CD4-positive, alpha-beta T cell treated with Interleukin-21 for 1 hour (primary cell): ENCODE measurements at regions not wholly inside any gene's neighbourhood (a gene's known extent, or its start where the extent isn't known, plus 50 kb on each side); places are given as distances from the start of the nearest gene placed in this dataset.
"Not testable (repeated sequence)": the region's sequence is repeated elsewhere in the genome, so short reads cannot be mapped to it uniquely, and the experiment has no call there.

Source experiments
- DNase-seq: peaks from one replicate; pipeline ENCODE4 v3.0.0-alpha.2; 2020

DNA sequence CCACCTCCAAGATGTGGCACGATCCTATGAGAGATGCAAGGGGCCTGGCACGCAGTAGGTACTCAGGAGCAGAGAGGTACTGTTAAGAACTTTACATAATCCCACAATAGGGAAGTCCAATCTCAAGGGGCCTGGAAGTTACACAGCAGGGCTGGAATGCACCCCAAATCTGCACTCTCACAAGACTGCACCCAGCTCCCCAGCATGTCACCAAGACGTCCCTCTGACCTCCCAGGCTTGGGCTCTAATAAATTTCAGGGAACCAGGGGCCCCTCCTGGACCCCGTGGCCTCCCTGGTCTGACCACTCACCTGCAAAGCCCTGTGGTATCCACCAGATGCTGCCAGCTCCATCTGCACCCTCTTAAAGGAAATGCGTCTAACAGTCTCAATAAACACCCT lies 94.9 kb downstream of the OAT start:
- no peak for DNase-seq

DNA sequence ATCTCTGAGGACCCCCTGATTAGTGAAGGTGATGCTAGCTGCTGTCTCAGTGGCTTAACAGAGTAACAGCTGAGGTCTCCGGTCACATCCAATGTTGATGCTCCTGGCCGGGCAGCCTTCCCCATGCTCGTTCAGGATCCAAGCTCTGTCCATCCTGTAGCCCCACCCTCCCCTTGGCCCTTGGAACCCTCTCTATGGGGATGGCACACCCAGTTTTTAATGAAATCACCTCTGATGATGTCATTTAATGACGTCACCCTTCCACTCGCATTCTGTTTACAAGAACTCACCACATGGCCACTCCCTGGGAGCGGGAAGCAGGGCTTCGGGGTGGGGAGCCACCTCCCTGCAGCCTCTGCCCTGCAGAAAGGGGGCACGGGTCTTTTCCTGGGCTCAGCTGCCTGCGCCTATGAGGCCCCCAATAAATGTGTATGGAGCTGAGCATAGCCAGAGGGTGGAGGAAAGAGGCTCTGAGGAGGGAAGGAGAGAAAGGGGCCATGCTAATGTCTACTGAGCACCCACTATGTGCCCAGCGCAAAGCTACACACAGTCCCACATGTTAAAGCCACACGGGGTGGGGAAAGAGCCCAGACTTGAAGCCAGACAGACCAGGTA lies 95.5 kb downstream of the OAT start:
- no peak for DNase-seq

DNA sequence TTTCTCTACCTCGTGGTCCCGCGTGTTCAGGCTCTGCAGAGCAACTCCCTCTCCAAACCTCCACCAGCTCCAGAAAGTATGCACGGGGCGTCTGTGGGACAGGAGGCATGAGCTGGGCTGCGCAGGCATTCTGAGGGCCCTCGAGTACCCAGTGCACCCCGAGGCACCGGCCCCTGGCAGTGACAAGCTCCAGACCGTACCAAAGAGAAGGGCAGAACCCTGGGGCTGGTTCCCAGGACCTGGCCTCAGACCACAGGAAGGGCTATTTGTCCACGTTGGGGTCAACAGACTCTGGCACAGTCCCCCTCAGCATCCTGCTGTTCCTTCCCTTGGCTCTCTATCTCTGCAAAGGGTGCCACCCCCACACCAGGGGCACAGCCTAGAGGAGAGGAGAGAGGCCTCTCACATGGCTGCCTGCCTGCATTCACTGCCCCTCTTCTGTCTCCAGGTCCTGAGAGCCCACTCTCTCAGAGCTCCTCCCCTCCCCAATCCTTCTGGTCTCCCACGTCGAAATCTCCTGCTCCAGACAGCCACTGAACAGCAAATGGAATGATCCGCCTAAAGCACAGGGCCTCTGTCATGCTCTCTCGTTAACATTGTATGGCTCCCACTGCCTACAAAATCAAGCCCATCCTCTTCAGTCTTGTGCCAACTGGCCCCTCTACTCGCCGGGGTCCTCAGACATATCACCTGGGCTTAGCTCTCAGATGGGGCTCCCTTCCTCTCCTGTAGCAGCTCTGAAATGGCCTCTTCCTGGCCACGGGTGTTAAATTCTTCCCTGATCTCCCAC lies 96.3 kb downstream of the OAT start:
- DNase-seq = no peak

DNA sequence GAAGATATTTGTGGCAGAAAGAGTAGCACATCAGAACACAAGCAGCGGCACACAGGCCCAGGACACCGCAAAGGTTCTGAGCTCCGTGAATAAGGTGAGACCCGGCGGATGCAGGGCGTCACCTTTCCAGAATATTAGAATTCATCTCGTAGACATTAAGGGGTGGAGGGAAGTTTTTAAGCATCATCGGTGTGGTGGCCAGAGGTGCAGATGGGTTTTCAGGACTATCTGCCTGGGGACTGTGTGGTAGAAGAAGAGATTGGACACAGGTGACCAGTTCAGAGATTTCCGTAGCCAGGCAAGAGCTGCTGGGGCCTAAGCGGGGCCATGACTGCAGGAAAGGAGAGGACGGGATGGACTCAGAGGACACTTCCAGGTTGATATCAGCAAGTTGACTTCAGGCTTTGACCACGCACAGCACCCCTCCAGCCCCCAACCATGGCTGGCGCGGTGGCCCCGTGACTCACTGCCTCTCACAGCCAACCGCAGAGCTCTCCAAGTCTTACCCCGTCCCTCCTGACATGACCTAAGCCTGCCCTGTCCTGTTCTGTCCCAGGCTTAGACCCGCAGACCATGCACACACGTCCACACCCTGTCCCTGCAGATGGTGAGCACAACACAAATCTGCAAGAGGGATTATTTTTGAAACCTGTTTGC lies 97.2 kb downstream of the OAT start:
- no peak for DNase-seq

DNA sequence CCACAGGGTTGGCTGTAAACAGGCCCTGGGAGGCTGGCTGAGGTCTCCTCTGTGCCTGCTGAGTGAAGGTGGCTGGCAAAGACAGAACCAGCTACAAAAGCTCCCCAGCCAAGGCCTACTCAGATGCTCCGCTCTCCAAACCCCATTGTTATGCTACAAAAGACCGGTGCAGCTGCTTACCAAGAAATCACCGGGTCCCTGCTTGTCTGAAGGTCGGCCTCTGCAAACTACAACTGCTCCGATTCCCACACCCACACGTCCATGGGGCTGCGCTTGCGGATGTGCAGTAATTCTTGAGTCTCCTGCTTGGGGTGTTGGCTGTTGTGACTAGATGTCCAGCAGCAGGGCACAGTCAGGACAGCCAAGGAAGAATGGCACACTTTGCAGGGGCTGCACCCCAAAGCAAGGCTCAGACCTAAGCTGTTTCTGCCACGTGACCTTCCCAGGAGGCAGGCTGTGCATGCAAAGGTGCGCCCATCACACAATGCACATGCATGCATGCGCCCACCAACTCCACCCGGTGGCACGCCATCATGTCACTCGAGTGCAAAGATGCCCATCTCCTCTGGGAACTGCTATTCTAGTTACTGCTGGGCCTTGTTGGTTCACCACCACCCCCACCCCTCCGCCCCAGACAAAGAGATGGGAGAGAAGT lies 97.8 kb downstream of the OAT start:
- no peak for DNase-seq

DNA sequence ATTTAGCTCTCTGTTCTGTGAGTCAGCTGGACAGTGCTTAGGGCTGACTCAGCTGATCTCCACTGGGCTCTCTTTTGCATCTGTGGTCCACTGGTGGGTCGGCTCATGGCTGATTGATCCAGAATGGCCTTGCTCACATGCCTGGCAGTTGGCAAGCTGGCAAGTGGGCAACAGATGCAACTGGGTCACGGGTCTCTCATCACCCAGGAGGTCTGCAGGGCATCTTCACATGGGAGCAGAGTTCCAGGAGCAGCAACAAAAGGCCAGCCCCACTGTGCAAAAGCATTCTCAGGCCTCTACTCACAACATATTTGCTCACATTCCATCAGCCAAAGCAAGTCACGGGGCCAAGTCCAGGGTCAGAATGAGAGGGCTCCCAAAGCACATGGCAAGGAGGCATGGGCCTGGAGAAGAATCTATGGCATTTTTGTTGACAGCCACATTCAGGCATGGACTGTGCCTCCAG lies 98.8 kb downstream of the OAT start:
- no peak for DNase-seq

DNA sequence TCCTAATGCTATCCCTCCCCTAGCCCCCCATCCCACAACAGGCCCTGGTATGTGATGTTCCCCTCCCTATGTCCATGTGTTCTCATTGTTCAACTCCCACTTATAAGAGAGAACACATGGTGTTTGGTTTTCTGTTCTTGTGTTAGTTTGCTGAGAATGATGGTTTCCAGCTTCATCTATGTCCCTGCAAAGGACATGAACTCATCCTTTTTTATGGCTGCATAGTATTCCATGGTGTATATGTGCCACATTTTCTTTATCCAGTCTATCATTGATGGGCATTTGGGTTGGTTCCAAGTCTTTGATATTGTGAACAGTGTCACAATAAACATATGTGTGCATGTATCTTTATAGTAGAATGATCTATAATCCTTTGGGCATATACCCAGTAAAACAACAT lies 99.2 kb downstream of the OAT start:
- DNase-seq = not testable (repeated sequence)

DNA sequence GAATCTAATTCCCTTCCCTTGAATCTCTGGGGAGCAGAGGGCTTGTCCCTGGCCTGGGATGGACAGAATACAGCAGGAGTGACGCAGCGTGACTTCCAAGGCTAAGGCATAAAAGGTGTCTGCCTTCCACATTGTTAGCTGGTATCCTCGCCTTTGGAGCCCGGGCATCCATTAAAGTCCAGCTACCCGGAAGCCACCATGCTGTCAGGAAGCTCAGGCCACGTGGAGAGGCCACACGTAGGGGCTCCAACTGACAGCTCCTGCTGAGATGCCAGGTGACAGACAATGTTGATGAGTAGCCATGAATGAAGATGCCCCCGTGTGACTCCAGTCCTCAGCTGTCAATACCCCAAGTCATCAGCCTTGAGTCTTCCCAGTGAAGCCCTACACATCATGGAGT lies 99.9 kb downstream of the OAT start:
- no peak for DNase-seq

DNA sequence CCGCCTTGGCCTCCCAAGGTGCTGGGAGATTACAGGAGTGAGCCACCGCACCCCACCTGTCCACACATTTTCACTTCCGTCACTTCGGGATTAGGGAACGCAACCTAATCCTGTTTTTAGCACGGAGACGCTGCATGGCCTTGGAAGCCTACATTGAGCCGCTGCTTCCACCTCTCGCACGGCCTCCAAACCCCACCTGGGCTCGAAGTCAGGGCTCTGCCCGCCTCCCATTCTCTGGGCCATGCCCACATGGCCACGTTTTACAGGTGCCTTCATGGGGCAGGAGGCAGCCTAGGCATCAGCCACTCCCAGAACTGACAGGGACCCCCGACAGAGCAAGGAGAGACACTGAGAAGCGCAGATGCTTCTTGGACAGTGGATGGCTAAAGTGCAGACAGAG lies 100.6 kb downstream of the OAT start:
- no peak for DNase-seq

DNA sequence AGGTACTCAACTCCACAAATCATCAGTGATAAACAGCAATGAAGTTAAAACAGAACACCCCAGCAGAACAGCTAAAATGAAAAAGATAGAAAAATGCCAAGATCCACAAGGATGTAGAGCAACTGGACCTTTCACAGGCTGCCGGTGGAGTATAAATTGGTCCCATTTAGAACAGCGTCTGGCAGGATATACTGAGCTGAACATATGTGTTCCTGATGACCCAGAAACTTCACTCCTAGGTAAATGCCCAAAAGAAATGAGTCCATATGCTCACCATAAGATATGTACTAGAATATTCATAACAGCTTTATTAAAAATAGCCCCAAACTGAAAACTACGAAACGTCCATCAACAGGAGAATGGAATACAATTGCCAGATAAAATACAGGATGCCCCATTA lies 102.4 kb downstream of the OAT start:
- no peak for DNase-seq

DNA sequence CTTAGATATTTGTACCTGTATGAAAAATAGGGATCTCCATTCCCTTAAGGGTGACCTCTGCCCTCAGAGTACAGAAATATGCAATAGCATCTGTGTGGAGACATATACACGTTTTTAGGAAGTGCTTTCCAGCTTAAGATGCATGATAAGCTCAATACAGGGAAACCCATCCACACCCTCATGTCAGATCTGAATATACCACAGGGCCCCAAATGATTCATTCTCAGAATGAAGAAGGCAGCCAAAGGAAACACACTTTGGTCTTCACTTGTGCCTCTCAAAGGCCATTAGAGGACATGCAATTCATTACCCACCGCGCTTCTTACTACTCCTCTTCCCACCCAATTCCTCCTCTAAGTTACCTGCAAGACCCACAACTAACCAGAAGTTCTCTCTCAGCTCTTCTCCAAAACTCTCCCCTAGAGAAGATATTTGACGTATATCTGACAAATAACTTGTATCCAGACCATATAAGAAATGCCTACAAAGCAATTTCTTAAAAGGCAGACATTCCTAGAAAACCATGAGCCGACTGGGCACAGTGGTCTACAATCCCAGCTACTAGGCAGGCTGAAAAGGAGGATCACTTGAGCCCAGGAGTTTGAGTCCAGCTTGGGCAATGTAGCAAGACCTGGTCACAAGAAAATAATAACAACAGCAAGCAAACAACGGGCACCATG lies 103.0 kb downstream of the OAT start:
- no peak for DNase-seq

DNA sequence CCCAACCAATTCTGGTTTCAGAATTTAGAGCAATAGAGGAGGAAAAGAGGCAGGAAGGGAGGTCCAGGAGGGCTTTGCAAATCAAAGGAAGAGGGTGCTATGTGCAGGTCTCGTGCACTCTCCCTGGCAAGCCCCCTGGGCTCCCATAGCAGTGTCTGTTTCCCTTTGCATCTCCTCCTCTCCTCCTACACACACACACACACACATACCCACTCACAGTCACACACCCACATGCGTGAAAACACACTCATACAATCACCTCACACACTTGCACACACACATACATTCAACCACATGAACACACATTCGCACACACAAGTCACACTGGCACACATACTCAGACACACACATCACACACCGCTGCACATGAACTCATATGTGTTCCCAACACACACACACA lies 105.3 kb downstream of the OAT start:
- no peak for DNase-seq

DNA sequence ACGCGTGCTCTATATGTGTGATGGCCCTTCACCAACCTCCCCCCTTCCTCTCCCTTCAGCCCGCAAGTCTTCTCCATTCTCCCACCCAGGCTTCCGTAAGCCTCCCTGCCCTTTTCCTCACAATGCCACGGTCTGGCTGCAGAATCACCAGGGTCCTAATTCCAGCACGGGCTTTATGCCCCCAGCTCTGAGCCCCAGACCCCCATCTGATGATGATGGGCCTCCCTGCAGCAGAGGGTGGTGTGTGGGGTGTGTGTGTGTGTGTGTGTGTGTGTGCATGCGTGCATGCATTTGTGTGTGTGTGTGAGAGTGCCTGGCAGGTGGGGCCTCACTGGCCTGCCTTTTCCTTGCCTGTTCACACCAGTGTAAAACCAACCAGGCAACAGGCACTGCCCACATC lies 109.9 kb downstream of the OAT start:
- no peak for DNase-seq

DNA sequence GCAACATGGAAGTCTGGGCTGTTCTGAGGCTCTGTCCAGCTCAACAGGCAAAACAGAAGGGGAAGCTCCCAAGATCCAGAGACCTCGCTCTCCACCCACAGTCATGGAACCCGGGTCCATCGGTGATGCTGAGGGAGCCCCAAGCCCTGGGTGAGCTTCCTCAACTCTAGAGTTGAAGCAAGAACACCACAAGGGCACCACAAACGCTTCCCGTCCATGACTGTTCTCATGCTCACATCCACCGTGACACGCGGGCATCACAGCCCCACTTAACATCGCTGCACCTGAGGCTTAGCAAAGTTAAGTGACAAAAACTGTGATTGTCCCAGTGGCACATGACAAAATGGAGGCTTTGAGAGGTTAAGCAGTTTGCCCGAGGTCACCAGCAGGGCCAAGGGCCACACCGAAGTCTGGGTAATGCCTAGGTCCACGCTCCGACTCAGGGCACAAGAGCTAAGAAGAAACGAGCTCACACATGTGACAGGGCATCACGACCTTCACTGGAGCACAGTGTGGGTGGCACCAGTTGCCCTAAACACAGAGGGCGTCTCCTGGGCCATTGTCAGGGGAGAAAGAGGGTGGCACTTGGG lies 110.6 kb downstream of the OAT start:
- no peak for DNase-seq

DNA sequence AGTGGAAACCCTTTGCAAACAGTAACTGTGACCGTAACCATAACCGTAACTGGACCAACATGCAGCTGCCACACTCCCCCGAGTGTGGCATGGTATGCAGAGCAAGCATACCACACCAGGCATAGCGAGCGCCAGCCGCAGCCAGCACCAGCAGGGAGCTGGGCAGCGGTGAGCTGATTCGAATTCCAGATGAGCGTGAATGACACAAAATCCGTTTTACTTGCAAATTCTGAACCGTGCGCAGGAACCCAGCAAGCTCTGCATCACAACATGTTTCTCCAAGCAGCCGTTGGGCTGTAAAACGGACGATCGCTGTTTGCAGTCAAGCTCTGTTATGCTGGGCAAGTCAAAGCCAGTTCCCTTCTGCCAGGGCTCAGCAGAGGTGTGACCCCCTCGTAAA lies 111.1 kb downstream of the OAT start:
- no peak for DNase-seq

DNA sequence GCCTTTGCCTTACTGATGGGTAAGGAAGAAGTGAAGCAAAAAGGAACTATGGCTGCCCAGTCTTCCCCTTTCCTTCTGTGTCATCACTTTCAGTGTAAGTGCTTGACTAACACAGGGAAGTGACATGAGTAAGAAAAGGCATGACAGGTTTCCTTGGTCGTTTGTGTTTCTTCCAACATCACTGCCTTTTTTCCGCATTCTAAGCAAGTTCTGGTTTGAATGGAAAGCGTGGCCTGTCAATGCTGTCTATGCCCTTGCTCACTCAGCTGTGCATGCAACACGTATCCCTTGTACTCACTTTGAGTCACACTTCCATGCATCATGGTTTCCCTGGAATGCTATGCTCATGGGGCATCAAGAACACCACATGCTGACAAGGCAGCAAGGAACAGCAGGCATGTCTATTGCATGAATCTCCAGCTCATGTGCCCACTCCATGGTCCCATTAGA lies 111.8 kb downstream of the OAT start:
- DNase-seq = peak; percentile 1

DNA sequence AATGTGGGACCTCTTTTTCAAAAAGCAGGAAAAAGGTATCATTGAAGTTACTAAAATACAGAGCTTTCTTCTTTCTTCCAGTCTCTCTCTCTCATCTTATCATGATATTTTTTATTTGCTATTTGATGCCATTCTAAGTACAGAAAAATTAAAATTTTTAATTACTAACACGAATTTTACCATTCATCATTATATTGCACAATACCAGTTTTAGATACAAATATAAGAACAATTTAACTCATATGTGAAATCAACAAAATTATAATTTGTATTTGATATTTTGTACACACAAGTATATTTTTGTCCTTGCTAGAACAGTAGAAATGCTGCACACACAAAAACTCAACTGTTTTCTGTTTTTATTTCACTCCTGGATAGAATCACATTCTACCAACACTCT lies 112.2 kb downstream of the OAT start:
- no peak for DNase-seq

DNA sequence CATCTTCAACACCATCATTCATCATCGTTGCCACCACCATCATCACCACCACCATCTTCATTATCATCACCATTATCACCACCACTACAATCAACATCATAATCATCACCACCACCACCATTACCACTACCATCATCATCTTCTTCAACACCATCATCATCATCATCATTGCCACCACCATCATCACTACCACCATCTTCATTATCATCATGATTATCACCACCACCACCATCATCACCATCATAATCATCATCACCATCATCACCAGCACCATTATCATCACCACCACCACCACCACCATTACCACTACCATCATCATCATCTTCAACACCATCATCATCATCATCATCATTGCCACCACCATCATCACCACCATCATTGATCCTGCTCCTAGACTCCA lies 112.7 kb downstream of the OAT start:
- DNase-seq = no peak

DNA sequence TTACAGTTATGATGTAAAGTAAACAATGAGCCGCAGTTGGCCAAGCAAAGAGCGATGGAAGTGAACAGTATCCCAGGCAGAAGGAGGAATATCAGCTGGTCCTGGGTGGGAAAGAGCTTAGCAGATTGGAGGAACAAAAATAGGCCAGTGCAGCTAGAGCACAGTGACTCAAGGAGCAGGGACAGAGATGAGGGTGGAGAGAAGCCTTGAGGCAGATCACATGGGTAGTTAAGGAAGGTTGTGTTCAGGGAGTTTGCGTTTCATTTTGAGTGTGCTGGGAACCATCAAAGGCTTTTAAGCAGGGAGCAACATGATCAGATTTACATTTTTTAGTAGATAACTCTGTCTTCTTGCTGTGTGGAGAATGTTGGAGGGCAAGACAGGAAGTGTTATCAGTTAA lies 113.6 kb downstream of the OAT start:
- DNase-seq = no peak

DNA sequence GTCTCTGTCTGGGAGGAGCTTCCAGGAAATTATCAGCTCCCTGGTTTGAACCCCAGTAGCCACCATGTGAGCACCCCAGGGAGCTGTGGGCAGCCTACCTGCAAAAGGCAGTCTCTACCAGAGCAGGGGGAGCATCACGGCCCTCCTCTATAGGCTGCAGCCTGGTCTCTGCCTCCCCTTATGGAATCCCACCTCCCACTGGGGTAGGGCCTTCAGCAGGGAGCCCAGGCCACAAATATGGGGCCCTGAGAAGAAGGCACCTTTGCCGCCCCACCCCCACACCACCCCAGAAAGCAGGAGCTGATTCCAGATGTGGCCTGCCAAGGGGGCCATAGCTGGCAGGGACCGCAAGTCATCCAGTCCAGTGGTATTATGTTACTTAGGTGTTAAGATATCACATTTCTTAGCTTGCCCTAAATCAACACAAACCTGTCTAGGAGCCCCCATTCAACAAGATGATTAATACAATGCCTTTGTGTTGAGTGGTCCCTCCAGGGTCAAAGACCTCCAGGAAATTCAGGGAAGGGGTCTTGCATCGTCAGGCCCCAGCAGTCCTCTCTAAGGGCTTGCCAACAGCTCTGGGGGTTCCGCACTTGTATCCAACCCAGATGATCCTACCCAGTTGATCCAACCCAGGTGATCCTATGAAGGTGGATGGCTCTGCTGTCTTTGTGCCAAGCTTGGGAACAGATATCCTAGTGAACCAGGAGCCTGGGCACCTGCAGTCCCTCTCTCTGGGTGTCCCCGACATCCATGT lies 114.9 kb downstream of the OAT start:
- no peak for DNase-seq

DNA sequence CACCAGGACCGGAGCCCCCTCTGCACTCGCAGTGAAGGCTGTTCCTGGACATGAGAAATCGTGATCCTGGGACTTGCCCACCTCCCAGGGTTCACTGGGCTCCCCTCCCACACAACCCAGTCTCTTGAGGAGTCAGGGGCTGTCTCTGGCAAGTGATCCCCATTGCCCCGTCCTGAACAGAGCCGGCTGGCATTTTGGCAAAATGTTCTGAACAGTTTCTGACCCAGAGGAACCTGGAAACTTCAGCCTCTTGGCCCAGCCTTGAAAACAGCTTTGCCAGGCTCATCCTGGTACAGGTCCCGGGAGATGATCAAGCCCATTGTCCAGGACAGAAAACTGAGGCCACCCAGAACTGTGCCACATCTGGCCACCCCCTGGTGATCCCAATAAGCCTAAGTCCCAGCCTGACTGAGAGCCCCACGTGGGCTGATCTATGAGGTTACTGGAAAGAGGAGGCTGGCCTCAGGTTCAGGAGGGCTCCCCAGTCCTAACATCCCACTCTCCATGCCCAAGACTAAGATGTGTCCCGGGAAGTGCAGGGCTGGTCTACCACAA lies 115.7 kb downstream of the OAT start:
- no peak for DNase-seq

DNA sequence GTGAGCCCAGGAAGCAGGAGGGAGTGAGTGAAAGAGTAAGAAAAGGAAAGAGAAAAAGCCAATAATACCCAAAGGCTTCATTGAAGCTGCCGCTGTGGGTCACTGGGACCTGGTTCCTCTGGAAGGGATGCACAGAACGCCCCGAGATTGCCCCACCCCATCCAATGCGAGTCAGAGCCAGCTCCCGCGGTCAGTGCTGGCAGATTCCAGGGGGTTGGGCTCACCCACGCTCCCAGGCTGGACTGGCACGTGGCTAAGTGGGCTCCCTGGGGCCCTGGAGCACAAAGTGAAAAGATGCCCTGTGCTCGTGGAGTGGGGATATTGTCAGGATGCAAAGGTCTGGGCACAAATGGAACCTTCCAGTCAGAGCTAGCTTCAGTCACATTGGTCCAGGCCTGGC lies 117.0 kb downstream of the OAT start:
- DNase-seq = no peak
